DLD1 (cell line): ENCODE measurements at regions not wholly inside any gene's neighbourhood (a gene's known extent, or its start where the extent isn't known, plus 50 kb on each side); places are given as distances from the start of the nearest gene placed in this dataset.
"Not testable (repeated sequence)": the region's sequence is repeated elsewhere in the genome, so short reads cannot be mapped to it uniquely, and the experiment has no call there.

ENCODE experiments used
- in situ Hi-C: cut with HindIII; loops from 2 replicates; pipeline ENCODE4 v1.10.0; 2017; ENCODE audit warnings: low sequenced_read_pairs

- in situ Hi-C loops = not testable (repeated sequence)
Measured at GRCh38 chr16:87155315-87155714, 161.9 kb downstream of the C16orf95 start.

DNA sequence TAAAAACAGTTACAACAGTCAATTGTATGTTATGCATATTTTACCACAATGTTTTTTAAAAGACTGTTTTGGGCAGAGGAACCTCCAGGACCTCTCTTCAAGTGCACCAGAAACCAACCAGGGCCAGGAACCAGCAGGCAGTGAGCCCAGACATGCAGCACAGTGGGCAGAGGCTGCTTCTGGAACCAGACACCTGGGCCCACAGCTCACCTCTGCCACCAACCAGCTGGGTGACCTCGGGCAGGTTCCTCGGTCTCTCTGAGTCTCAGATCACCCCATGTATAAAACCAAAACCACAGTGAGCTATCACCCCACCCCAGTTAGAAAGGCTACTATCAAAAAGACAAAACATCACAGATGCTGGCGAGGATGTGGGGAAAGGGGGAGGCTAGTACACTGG, 161.0 kb downstream of the C16orf95 start:
- in situ Hi-C loops = no loop called here

DNA sequence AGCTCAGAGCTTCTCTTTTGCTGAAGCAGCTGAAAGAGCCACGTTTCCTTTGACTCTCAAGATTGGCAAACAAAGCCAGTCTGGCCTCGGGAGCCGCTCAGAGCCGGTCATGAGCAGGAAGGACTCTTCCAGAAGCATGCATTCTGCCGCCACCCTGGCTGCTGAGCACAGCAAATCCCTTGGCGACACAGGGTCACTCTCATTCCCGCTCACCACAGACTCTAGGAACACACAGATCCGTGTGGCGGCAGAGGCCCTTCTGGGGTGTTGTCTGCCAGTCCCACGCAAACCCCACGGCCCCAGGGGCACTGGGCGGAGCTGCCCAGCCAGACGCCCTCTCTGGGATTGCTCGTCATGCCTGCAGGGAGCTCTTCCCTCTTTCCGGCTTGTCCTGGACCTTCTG, 157.0 kb downstream of the C16orf95 start:
- in situ Hi-C loops = no loop called here

DNA sequence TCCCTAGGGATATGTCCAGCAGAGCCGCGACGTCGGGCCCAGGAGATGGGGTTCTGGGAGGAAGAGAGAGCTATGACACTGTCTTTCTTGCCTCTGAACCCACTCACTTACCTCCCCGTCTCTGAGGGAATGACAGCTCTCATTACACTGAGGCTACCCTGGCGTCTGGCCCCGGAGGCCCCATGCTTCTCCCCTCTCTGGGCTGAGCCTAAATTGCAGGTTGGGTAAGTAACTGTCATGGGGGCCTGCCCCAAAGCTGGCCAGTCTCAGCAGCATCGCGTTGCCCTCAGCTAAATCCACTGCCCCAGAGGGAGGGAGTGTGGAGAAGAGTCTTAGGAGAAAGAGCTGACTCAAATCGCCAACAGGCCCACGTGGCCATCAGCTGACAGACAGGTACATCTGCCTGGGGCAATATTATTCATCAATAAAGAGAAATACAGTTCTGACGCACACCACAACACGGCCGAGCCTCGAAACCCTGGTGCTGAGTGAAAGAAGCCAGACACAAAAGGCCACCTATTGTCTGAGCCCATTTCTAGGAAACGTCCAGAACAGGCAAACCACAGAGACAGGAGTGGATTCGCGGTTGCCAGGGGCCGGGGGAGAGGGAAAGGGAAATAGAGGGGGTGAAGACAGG, 156.4 kb downstream of the C16orf95 start:
- in situ Hi-C loops = no loop called here

GRCh38 chr16:87161410-87161809, 155.8 kb downstream of the C16orf95 start:
- in situ Hi-C loops = not testable (repeated sequence)

- in situ Hi-C loops = no loop called here
Measured at GRCh38 chr16:87161822-87162676, 155.1 kb downstream of the C16orf95 start.

GRCh38 chr16:87162799-87163198, 154.4 kb downstream of the C16orf95 start:
- in situ Hi-C loops = not testable (repeated sequence)

DNA sequence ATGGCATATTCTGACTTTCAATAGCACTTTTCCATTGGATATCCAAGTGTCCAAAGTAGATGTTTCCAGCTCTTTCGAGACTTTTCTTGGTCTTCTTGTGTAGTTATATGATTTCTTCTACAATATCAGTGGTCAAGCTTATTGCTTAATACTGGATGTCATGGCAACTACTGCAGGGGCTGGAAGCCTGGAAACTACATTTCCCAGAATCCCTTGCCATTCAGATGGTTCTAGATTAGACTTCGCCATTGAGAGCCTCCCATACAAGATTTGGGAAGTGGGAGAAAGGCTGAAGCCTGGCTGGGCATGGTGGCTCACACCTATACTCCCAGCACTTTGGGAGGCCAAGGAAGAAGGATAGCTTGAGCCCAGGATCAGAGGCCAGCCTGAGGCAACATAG, 153.6 kb downstream of the C16orf95 start:
- in situ Hi-C loops = no loop called here

GRCh38 chr16:87165151-87165550, 152.0 kb downstream of the C16orf95 start:
- in situ Hi-C loops = no loop called here

GRCh38 chr16:87165885-87166284, 151.3 kb downstream of the C16orf95 start:
- in situ Hi-C loops = no loop called here

DNA sequence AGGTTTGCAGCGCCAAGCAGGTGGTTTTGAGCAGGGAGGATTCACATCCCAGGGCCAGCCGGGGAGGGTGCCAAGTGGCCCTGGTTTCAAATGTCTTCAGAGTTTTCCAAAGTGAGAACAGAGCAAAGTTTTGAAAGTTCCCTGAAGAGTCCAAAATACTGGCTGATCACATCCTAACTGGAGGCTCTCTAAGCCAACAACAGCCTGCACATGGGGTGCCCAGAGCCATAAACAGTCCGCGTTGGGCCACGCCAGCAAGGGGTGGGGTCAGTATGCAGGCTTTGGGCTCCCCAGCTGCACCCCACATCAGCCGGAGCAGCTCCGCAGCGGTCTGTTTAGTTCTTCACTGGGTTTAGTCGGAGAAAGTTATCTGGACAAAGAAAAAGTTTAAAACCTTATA, 150.9 kb downstream of the C16orf95 start:
- in situ Hi-C loops = no loop called here

GRCh38 chr16:87166934-87167333, 150.3 kb downstream of the C16orf95 start:
- in situ Hi-C loops = no loop called here

DNA sequence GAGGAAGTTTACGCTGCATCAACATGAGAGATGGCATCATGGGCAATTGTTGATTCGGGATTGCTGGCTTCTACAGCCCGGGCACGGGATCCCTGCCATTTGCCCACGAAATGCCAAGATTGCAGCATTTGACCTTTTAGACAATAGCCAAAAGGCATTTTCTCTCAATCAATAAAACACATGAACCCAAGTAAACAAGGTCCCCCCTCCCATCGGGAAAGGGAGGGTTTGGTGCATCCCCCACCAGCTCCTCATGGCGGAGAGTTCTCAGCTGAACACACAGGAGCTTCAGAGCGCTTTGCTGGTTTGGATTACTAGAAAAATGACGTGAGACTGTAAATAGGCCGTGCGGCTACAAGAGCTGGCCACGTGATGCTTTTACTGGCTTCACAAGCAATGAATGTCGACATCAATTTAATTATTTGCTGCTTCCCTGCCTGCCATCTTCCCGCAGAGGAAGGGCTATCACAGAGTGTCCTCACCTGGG, 147.6 kb downstream of the C16orf95 start:
- in situ Hi-C loops = no loop called here

DNA sequence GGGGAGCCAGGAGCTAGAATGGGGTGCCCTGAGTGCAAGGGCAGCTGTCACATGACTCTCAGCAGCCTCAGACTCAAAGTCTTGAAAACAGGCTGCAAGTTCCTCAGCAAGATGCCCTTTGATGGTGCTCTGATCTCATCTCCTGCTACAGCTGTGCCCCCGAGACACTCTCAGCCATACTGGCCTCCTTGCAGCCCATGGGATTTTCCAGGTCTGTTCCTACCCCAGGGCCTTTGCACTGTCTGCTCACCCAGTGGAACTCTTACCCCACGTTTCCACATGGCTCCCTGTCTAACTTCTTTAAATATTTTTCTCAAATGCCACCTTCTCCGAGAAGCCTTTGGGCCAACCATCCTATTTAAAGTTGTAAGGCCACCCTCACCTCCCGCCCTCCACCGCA, 146.9 kb downstream of the C16orf95 start:
- in situ Hi-C loops = no loop called here

DNA sequence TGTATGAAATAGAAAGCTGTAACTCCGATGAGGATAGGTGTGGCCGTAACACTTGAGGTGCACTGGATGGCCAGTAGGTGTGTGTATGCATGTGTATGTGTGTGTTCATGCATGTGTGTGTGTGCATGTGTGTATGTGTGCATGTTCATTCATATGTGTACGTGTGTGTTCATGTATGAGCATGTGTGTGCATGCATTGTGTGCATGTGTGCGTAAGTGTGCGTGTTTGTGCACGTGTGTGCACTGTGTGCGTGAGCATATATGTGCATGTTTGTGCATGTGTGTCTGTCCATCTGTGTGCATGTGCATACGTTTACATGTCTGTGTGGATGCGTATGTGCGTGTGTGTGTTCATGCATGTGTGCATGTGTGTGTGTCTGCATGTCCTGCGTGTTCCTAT, 145.5 kb downstream of the C16orf95 start:
- in situ Hi-C loops = no loop called here

DNA sequence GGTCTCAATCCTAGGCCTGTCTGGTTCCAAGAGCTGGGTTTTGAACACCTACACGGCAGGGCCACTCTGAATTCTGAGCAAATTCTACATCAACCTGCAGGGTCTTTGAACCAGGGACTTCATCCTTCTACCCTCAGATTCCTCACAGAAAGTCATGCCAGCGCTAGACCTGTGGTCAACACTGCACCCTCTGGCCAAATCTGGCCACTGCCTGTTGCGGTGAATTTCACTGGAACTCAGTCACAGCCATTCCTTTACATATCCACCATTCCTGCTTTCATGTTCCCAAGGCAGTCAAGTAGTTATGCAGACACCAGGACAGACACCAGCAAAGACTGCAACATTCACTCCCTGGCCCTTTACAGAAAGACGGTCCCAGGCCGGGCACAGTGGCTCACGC, 144.6 kb downstream of the C16orf95 start:
- in situ Hi-C loops = no loop called here

- in situ Hi-C loops = no loop called here
Measured at GRCh38 chr16:87173294-87173893, 143.8 kb downstream of the C16orf95 start.

- in situ Hi-C loops = no loop called here
Measured at GRCh38 chr16:87174061-87174460, 143.1 kb downstream of the C16orf95 start.

GRCh38 chr16:87176735-87177134, 140.5 kb downstream of the C16orf95 start:
- in situ Hi-C loops = no loop called here

- in situ Hi-C loops = no loop called here
Measured at GRCh38 chr16:87177673-87178072, 139.5 kb downstream of the C16orf95 start.

- in situ Hi-C loops = no loop called here
Measured at GRCh38 chr16:87178177-87178863, 138.9 kb downstream of the C16orf95 start.
